Mucosa of descending colon (tissue), 3 donors: ENCODE measurements at regions not wholly inside any gene's neighbourhood (a gene's known extent, or its start where the extent isn't known, plus 50 kb on each side); places are given as distances from the start of the nearest gene placed in this dataset.

Experiments
- ATAC-seq: fragments of 200-7000 bp; cut with Tn5 transposase; one replicate; pipeline ENCODE4 v1.9.1; 2020; ENCODE audit warnings: mild to moderate bottlenecking, moderate library complexity
- DNase-seq, 3 donors: peaks; one replicate each; pipeline ENCODE4 v3.0.0-alpha.2; 2020
- H3K36me3 ChIP-seq: fragments of 200-600 bp; one replicate; pipeline ENCODE4 v1.8.0; 2021; ENCODE audit warnings: low read depth, mild to moderate bottlenecking
- H3K4me1 ChIP-seq: fragments of 200-600 bp; one replicate; pipeline ENCODE4 v1.8.0; 2021; ENCODE audit warnings: low read depth, mild to moderate bottlenecking
- H3K4me3 ChIP-seq: fragments of 200-600 bp; one replicate; pipeline ENCODE4 v1.8.0; 2021; ENCODE audit warnings: mild to moderate bottlenecking
- H3K9me3 ChIP-seq: fragments of 200-600 bp; one replicate; pipeline ENCODE4 v1.8.0; 2021; ENCODE audit warnings: mild to moderate bottlenecking
- CTCF ChIP-seq: fragments of 200-600 bp; IDR thresholded peaks from one replicate; pipeline ENCODE4 v1.8.0; 2022; ENCODE audit warnings: antibody characterized with exemption, mild to moderate bottlenecking
- intact Hi-C, 2 donors: fragments of 100-400 bp; cut with DNase I in 1 of 2; cut with micrococcal nuclease in 1 of 2; formaldehyde crosslinking; loops; one replicate each; pipeline versions ENCODE4 v1.11.0 to v1.11.1; 2022; cut with DNase I, micrococcal nuclease
- donor health status: DM: no; HTN: no; CAD: no; lungs with moderate emphysema.
- donor health status: DM: no; HTN: no; CAD: no.
- donor health status: DM: no; HTN: yes; CAD: no.

GRCh38 chr6:113802779-113803178 lies 54.4 kb upstream of the MARCKS start:
- intact Hi-C loops, result no loop called here
- DNase-seq (no peak), ATAC-seq (no peak)
- H3K36me3 ChIP-seq, result no peaks in the 10 kb centered on the region
- H3K4me1 ChIP-seq, result peaks cover 3% of the 10 kb centered on the region
- no peak overlapping the region for H3K4me3 ChIP-seq
- no peak for TF ChIP-seq CTCF
- H3K9me3 ChIP-seq, result no peaks in the 10 kb centered on the region

- no peaks in the 10 kb centered on the region for H3K36me3 ChIP-seq
- DNase-seq (no peak), ATAC-seq (peak; percentile 29)
- no peak for TF ChIP-seq CTCF
- H3K4me3 ChIP-seq, result no peak overlapping the region
- peaks cover 3% of the 10 kb centered on the region for H3K4me1 ChIP-seq
- intact Hi-C loops, result no loop called here
- no peaks in the 10 kb centered on the region for H3K9me3 ChIP-seq
These were observed 51.9 kb upstream of the MARCKS start for GRCh38 chr6:113805173-113805790.

- DNase-seq, result no peak
- ATAC-seq, result no peak
- intact Hi-C loops, result no loop called here
- no peak for TF ChIP-seq CTCF
- Histone ChIP-seq H3K4me3 (no peak overlapping the region), H3K36me3 (no peaks in the 10 kb centered on the region), H3K4me1 (peaks cover 3% of the 10 kb centered on the region), H3K9me3 (no peaks in the 10 kb centered on the region)
These were observed 51.2 kb upstream of the MARCKS start for GRCh38 chr6:113805811-113806495.
